Kidney (tissue), 13 donors: ENCODE measurements at regions not wholly inside any gene's neighbourhood (a gene's known extent, or its start where the extent isn't known, plus 50 kb on each side); places are given as distances from the start of the nearest gene placed in this dataset.

Source experiments
- DNase-seq, 5 donors: peaks; one replicate each; pipeline ENCODE4 v3.0.0-alpha.2; 2013 to 2020
- FAIRE-seq: peaks from 2 replicates; lab custom pipeline; 2012; peaks lifted over from hg19 to GRCh38; lab: Jason Lieb, UNC
- H3K27ac ChIP-seq, 2 donors: one replicate each; pipeline ENCODE4 v1.7.0; 2013; ENCODE audit warnings: low read depth in 2 of 2, low read length in 2 of 2, inconsistent platforms in 1 of 2
- H3K27me3 ChIP-seq: one replicate; pipeline ENCODE4 v1.7.1; 2013; ENCODE audit warnings: low read length, inconsistent platforms; ENCODE audit not compliant: control insufficient read depth, insufficient read depth
- H3K36me3 ChIP-seq, 3 donors: one replicate each; pipeline versions ENCODE4 v1.7.0 to v1.7.1; 2013; ENCODE audit warnings: low read length in 3 of 3, control low read depth in 1 of 3, inconsistent platforms in 1 of 3; ENCODE audit not compliant: insufficient read depth in 3 of 3, control insufficient read depth in 2 of 3
- H3K4me1 ChIP-seq, 3 donors: one replicate each; pipeline versions ENCODE4 v1.7.0 to v1.7.1; 2013; ENCODE audit warnings: low read length in 3 of 3, inconsistent platforms in 1 of 3, low read depth in 1 of 3; ENCODE audit not compliant: control insufficient read depth in 2 of 3, insufficient read depth in 2 of 3
- H3K4me3 ChIP-seq, 3 donors: one replicate each; pipeline versions ENCODE4 v1.7.0 to v1.8.1; 2013; ENCODE audit warnings: low read length in 3 of 3, control low read depth in 1 of 3, inconsistent platforms in 1 of 3
- H3K9ac ChIP-seq, 3 donors: one replicate each; pipeline versions ENCODE4 v1.7.0 to v1.7.1; 2013; ENCODE audit warnings: low read length in 3 of 3, control low read depth in 1 of 3, inconsistent platforms in 1 of 3
- H3K9me3 ChIP-seq, 3 donors: one replicate each; pipeline versions ENCODE4 v1.7.0 to v1.7.1; 2013; ENCODE audit warnings: low read length in 3 of 3, control low read depth in 1 of 3, inconsistent platforms in 1 of 3; ENCODE audit not compliant: control insufficient read depth in 2 of 3, insufficient read depth in 1 of 3
- CTCF ChIP-seq: IDR thresholded peaks from 3 replicates; pipeline ENCODE4 v1.5.1; 2012; ENCODE audit warnings: mild to moderate bottlenecking, moderate library complexity, borderline replicate concordance; ENCODE audit not compliant: insufficient read depth; ENCODE audit errors: extremely low read depth
- intact Hi-C: fragments of 100-400 bp; cut with DNase I; formaldehyde crosslinking; loops from one replicate; pipeline ENCODE4 v1.11.1; 2022
- donor health status: control.
- donor health status: control.
- donor health status: control.
- donor health status: control.
- donor health status: control.
- donor health status: DM: yes; HTN: yes; CAD: no.
- donor health status: Normal renal cell carcinoma (clear cell type).

GRCh38 chr2:207289295-207290018, 123.7 kb upstream of the KLF7 start:
- Histone ChIP-seq H3K27me3 (no peaks in the 10 kb centered on the region), H3K36me3 (no peaks in the 10 kb centered on the region), H3K9ac (no peak overlapping the region), H3K27ac (no peak overlapping the region), H3K4me1 (peaks cover 0 to 5% (median 0%) of the 10 kb centered on the region in 3 donors), H3K9me3 (no peaks in the 10 kb centered on the region), H3K4me3 (no peak overlapping the region)
- intact Hi-C loops: no loop called here
- TF ChIP-seq CTCF: no peak
- no peak for FAIRE-seq
- no peak for DNase-seq

GRCh38 chr2:207290833-207291624, 125.3 kb upstream of the KLF7 start:
- Histone ChIP-seq H3K4me1 (peaks cover 0 to 5% (median 0%) of the 10 kb centered on the region in 3 donors), H3K9me3 (no peaks in the 10 kb centered on the region), H3K27me3 (no peaks in the 10 kb centered on the region), H3K9ac (no peak overlapping the region), H3K4me3 (no peak overlapping the region), H3K27ac (no peak overlapping the region), H3K36me3 (no peaks in the 10 kb centered on the region)
- intact Hi-C loops: no loop called here
- FAIRE-seq (no peak), DNase-seq (peak in 1 of 5 donors; percentile 51)
- no peak for TF ChIP-seq CTCF

- Histone ChIP-seq H3K9me3 (no peaks in the 10 kb centered on the region), H3K27me3 (no peaks in the 10 kb centered on the region), H3K4me3 (no peak overlapping the region), H3K9ac (no peak overlapping the region), H3K27ac (no peak overlapping the region), H3K4me1 (peaks cover 0 to 5% (median 0%) of the 10 kb centered on the region in 3 donors), H3K36me3 (no peaks in the 10 kb centered on the region)
- intact Hi-C loops: no loop called here
- TF ChIP-seq CTCF: no peak
- FAIRE-seq: no peak
- DNase-seq: no peak
Measured at GRCh38 chr2:207291625-207292252, 126.0 kb upstream of the KLF7 start.
